ENCODE measurements at regions not wholly inside any gene's neighbourhood (a gene's known extent, or its start where the extent isn't known, plus 50 kb on each side); places are given as distances from the start of the nearest gene placed in this dataset.

- DNase-seq (no peak), ATAC-seq (ENCODE audit: low read depth in 2 of 2) (no peak)
- H3K4me1 Mint-ChIP-seq, result peaks cover 0 to 3% (median 0%) of the 10 kb centered on the region in 4 donors
- no peak overlapping the region for H3K27ac ChIP-seq (ENCODE audit: insufficient read depth, low read length, poor library complexity, severe bottlenecking)
- no peak overlapping the region for H3K4me3 ChIP-seq (ENCODE audit: low read depth, low read length)
- no peaks in the 10 kb centered on the region for H3K27me3 ChIP-seq (ENCODE audit: control insufficient read depth, insufficient read depth, low read length)
- H3K4me3 Mint-ChIP-seq, result no peak overlapping the region
- no peaks in the 10 kb centered on the region for H3K9me3 ChIP-seq (ENCODE audit: control insufficient read depth in 2 of 2, low read length in 2 of 2)
- peaks cover 0 to 10% (median 1%) of the 10 kb centered on the region in 7 donors for H3K9me3 Mint-ChIP-seq
- no peaks in the 10 kb centered on the region for H3K27me3 Mint-ChIP-seq
- no peaks in the 10 kb centered on the region for H3K36me3 ChIP-seq (ENCODE audit: control insufficient read depth, insufficient read depth, low read length)
- H3K36me3 Mint-ChIP-seq, result no peaks in the 10 kb centered on the region
- H3K4me1 ChIP-seq (ENCODE audit: control insufficient read depth, insufficient read depth, low read length, poor library complexity, severe bottlenecking), result no peaks in the 10 kb centered on the region
- H3K27ac Mint-ChIP-seq, result no peak overlapping the region
Observed at GRCh38 chr19:28497137-28497536, 715.8 kb downstream of the UQCRFS1 start.

- H3K9me3 ChIP-seq (ENCODE audit: control insufficient read depth in 2 of 2, low read length in 2 of 2), result no peaks in the 10 kb centered on the region
- H3K27me3 ChIP-seq (ENCODE audit: control insufficient read depth, insufficient read depth, low read length), result no peaks in the 10 kb centered on the region
- DNase-seq (no peak), ATAC-seq (ENCODE audit: low read depth in 2 of 2) (no peak)
- H3K36me3 Mint-ChIP-seq, result no peaks in the 10 kb centered on the region
- H3K4me1 Mint-ChIP-seq, result no peaks in the 10 kb centered on the region
- no peak overlapping the region for H3K4me3 Mint-ChIP-seq
- peaks cover 0 to 9% (median 3%) of the 10 kb centered on the region in 7 donors for H3K9me3 Mint-ChIP-seq
- no peak overlapping the region for H3K27ac Mint-ChIP-seq
- no peak overlapping the region for H3K4me3 ChIP-seq (ENCODE audit: low read depth, low read length)
- no peaks in the 10 kb centered on the region for H3K27me3 Mint-ChIP-seq
- no peaks in the 10 kb centered on the region for H3K4me1 ChIP-seq (ENCODE audit: control insufficient read depth, insufficient read depth, low read length, poor library complexity, severe bottlenecking)
- H3K27ac ChIP-seq (ENCODE audit: insufficient read depth, low read length, poor library complexity, severe bottlenecking), result no peak overlapping the region
- H3K36me3 ChIP-seq (ENCODE audit: control insufficient read depth, insufficient read depth, low read length), result no peaks in the 10 kb centered on the region
Observed at GRCh38 chr19:28495046-28495445, 717.9 kb downstream of the UQCRFS1 start.

- H3K4me1 ChIP-seq (ENCODE audit: control insufficient read depth, insufficient read depth, low read length, poor library complexity, severe bottlenecking), result no peaks in the 10 kb centered on the region
- peaks cover 0 to 13% (median 3%) of the 10 kb centered on the region in 7 donors for H3K9me3 Mint-ChIP-seq
- H3K27ac ChIP-seq (ENCODE audit: insufficient read depth, low read length, poor library complexity, severe bottlenecking), result no peak overlapping the region
- DNase-seq, result no peak
- no peak overlapping the region for H3K4me3 Mint-ChIP-seq
- H3K27me3 ChIP-seq (ENCODE audit: control insufficient read depth, insufficient read depth, low read length), result no peaks in the 10 kb centered on the region
- no peaks in the 10 kb centered on the region for H3K36me3 ChIP-seq (ENCODE audit: control insufficient read depth, insufficient read depth, low read length)
- no peaks in the 10 kb centered on the region for H3K4me1 Mint-ChIP-seq
- H3K9me3 ChIP-seq (ENCODE audit: control insufficient read depth in 2 of 2, low read length in 2 of 2), result no peaks in the 10 kb centered on the region
- no peak overlapping the region for H3K4me3 ChIP-seq (ENCODE audit: low read depth, low read length)
- H3K27ac Mint-ChIP-seq, result no peak overlapping the region
- H3K36me3 Mint-ChIP-seq, result no peaks in the 10 kb centered on the region
- no peaks in the 10 kb centered on the region for H3K27me3 Mint-ChIP-seq
- no peak for ATAC-seq (ENCODE audit: low read depth in 2 of 2)
Observed at GRCh38 chr19:28494461-28494860, 718.5 kb downstream of the UQCRFS1 start.

- Mint-ChIP-seq H3K36me3 (no peaks in the 10 kb centered on the region), H3K4me1 (no peaks in the 10 kb centered on the region), H3K27ac (no peak overlapping the region), H3K4me3 (no peak overlapping the region), H3K9me3 (peaks cover 0 to 13% (median 3%) of the 10 kb centered on the region in 7 donors), H3K27me3 (no peaks in the 10 kb centered on the region)
- Histone ChIP-seq H3K27me3 (ENCODE audit: control insufficient read depth, insufficient read depth, low read length) (no peaks in the 10 kb centered on the region), H3K27ac (ENCODE audit: insufficient read depth, low read length, poor library complexity, severe bottlenecking) (no peak overlapping the region), H3K9me3 (ENCODE audit: control insufficient read depth in 2 of 2, low read length in 2 of 2) (no peaks in the 10 kb centered on the region), H3K4me3 (ENCODE audit: low read depth, low read length) (no peak overlapping the region), H3K36me3 (ENCODE audit: control insufficient read depth, insufficient read depth, low read length) (no peaks in the 10 kb centered on the region), H3K4me1 (ENCODE audit: control insufficient read depth, insufficient read depth, low read length, poor library complexity, severe bottlenecking) (no peaks in the 10 kb centered on the region)
- DNase-seq, result no peak
- no peak for ATAC-seq (ENCODE audit: low read depth in 2 of 2)
Observed at GRCh38 chr19:28493884-28494283, 719.1 kb downstream of the UQCRFS1 start.

- DNase-seq (no peak), ATAC-seq (ENCODE audit: low read depth in 2 of 2) (no peak)
- Mint-ChIP-seq H3K27ac (no peak overlapping the region), H3K27me3 (no peaks in the 10 kb centered on the region), H3K9me3 (peaks cover 0 to 11% (median 3%) of the 10 kb centered on the region in 7 donors), H3K4me1 (no peaks in the 10 kb centered on the region), H3K36me3 (no peaks in the 10 kb centered on the region), H3K4me3 (no peak overlapping the region)
- H3K27me3 ChIP-seq (ENCODE audit: control insufficient read depth, insufficient read depth, low read length), result no peaks in the 10 kb centered on the region
- H3K4me3 ChIP-seq (ENCODE audit: low read depth, low read length), result no peak overlapping the region
- no peak overlapping the region for H3K27ac ChIP-seq (ENCODE audit: insufficient read depth, low read length, poor library complexity, severe bottlenecking)
- H3K9me3 ChIP-seq (ENCODE audit: control insufficient read depth in 2 of 2, low read length in 2 of 2), result no peaks in the 10 kb centered on the region
- H3K4me1 ChIP-seq (ENCODE audit: control insufficient read depth, insufficient read depth, low read length, poor library complexity, severe bottlenecking), result no peaks in the 10 kb centered on the region
- no peaks in the 10 kb centered on the region for H3K36me3 ChIP-seq (ENCODE audit: control insufficient read depth, insufficient read depth, low read length)
Observed at GRCh38 chr19:28492621-28493020, 720.3 kb downstream of the UQCRFS1 start.

GRCh38 chr19:28492201-28492600, 720.8 kb downstream of the UQCRFS1 start:
- Mint-ChIP-seq H3K4me1 (no peaks in the 10 kb centered on the region), H3K36me3 (no peaks in the 10 kb centered on the region), H3K27me3 (no peaks in the 10 kb centered on the region), H3K9me3 (peaks cover 0 to 11% (median 3%) of the 10 kb centered on the region in 7 donors), H3K27ac (no peak overlapping the region), H3K4me3 (no peak overlapping the region)
- DNase-seq (no peak), ATAC-seq (ENCODE audit: low read depth in 2 of 2) (no peak)
- no peak overlapping the region for H3K27ac ChIP-seq (ENCODE audit: insufficient read depth, low read length, poor library complexity, severe bottlenecking)
- H3K4me1 ChIP-seq (ENCODE audit: control insufficient read depth, insufficient read depth, low read length, poor library complexity, severe bottlenecking), result no peaks in the 10 kb centered on the region
- no peaks in the 10 kb centered on the region for H3K27me3 ChIP-seq (ENCODE audit: control insufficient read depth, insufficient read depth, low read length)
- H3K9me3 ChIP-seq (ENCODE audit: control insufficient read depth in 2 of 2, low read length in 2 of 2), result no peaks in the 10 kb centered on the region
- no peak overlapping the region for H3K4me3 ChIP-seq (ENCODE audit: low read depth, low read length)
- no peaks in the 10 kb centered on the region for H3K36me3 ChIP-seq (ENCODE audit: control insufficient read depth, insufficient read depth, low read length)

- Mint-ChIP-seq H3K27me3 (no peaks in the 10 kb centered on the region), H3K36me3 (no peaks in the 10 kb centered on the region), H3K4me1 (no peaks in the 10 kb centered on the region), H3K9me3 (peaks cover 0 to 8% (median 2%) of the 10 kb centered on the region in 7 donors), H3K27ac (no peak overlapping the region), H3K4me3 (no peak overlapping the region)
- Histone ChIP-seq H3K4me1 (ENCODE audit: control insufficient read depth, insufficient read depth, low read length, poor library complexity, severe bottlenecking) (no peaks in the 10 kb centered on the region), H3K9me3 (ENCODE audit: control insufficient read depth in 2 of 2, low read length in 2 of 2) (no peaks in the 10 kb centered on the region), H3K27ac (ENCODE audit: insufficient read depth, low read length, poor library complexity, severe bottlenecking) (no peak overlapping the region), H3K36me3 (ENCODE audit: control insufficient read depth, insufficient read depth, low read length) (no peaks in the 10 kb centered on the region), H3K27me3 (ENCODE audit: control insufficient read depth, insufficient read depth, low read length) (no peaks in the 10 kb centered on the region), H3K4me3 (ENCODE audit: low read depth, low read length) (no peak overlapping the region)
- no peak for DNase-seq
- ATAC-seq (ENCODE audit: low read depth in 2 of 2), result no peak
Observed at GRCh38 chr19:28489776-28490175, 723.2 kb downstream of the UQCRFS1 start.

- Mint-ChIP-seq H3K36me3 (no peaks in the 10 kb centered on the region), H3K27me3 (no peaks in the 10 kb centered on the region), H3K4me3 (no peak overlapping the region), H3K4me1 (no peaks in the 10 kb centered on the region), H3K9me3 (peaks cover 0 to 9% (median 0%) of the 10 kb centered on the region in 7 donors), H3K27ac (no peak overlapping the region)
- no peak overlapping the region for H3K27ac ChIP-seq (ENCODE audit: insufficient read depth, low read length, poor library complexity, severe bottlenecking)
- no peaks in the 10 kb centered on the region for H3K4me1 ChIP-seq (ENCODE audit: control insufficient read depth, insufficient read depth, low read length, poor library complexity, severe bottlenecking)
- H3K9me3 ChIP-seq (ENCODE audit: control insufficient read depth in 2 of 2, low read length in 2 of 2), result no peaks in the 10 kb centered on the region
- H3K36me3 ChIP-seq (ENCODE audit: control insufficient read depth, insufficient read depth, low read length), result no peaks in the 10 kb centered on the region
- ATAC-seq (ENCODE audit: low read depth in 2 of 2), result no peak
- H3K4me3 ChIP-seq (ENCODE audit: low read depth, low read length), result no peak overlapping the region
- DNase-seq, result no peak
- H3K27me3 ChIP-seq (ENCODE audit: control insufficient read depth, insufficient read depth, low read length), result no peaks in the 10 kb centered on the region
Observed at GRCh38 chr19:28489126-28489660, 723.8 kb downstream of the UQCRFS1 start.

All from CD4-positive, CD25-positive, alpha-beta regulatory T cell (primary cell).